ENCODE measurements at regions not wholly inside any gene's neighbourhood (a gene's known extent, or its start where the extent isn't known, plus 50 kb on each side); places are given as distances from the start of the nearest gene placed in this dataset.

GRCh38 chr16:51615141-51615540 lies 464.1 kb upstream of the SALL1 start:
- no peak for TF ChIP-seq CTCF (IDR thresholded peaks at IDR 0.05)
- no peak for TF ChIP-seq POLR2A (IDR thresholded peaks at IDR 0.05)

Measured in uterus (tissue), 2 donors.